GM23338 (cell line): ENCODE measurements at regions not wholly inside any gene's neighbourhood (a gene's known extent, or its start where the extent isn't known, plus 50 kb on each side); places are given as distances from the start of the nearest gene placed in this dataset.

Experiments
- ATAC-seq: fragments of 200-7000 bp; cut with Tn5 transposase; 3 replicates; pipeline ENCODE4 v1.9.1; 2020
- DNase-seq: peaks from one replicate; pipeline ENCODE4 v3.0.0-alpha.2; 2015; ENCODE audit warnings: low spot score
- H2AFZ ChIP-seq: fragments of 200-600 bp; sonication (generic); 2 replicates; pipeline ENCODE4 v1.8.0; 2016; ENCODE audit warnings: antibody characterized with exemption, mild to moderate bottlenecking, moderate library complexity
- H3F3A ChIP-seq: fragments of 200-600 bp; sonication (generic); replicated peaks from 2 replicates; pipeline ENCODE4 v1.8.0; 2017; ENCODE audit warnings: antibody characterized with exemption, mixed run types, low read depth
- H3K27ac ChIP-seq: fragments of 200-600 bp; sonication (generic); 2 replicates; pipeline ENCODE4 v1.6.1; 2016; ENCODE audit warnings: low read depth
- H3K27me3 ChIP-seq: fragments of 200-600 bp; sonication (generic); 2 replicates; pipeline ENCODE4 v1.8.0; 2016; ENCODE audit warnings: mild to moderate bottlenecking, mixed run types, moderate library complexity; ENCODE audit not compliant: insufficient read depth
- H3K36me3 ChIP-seq: fragments of 200-600 bp; sonication (generic); 2 replicates; pipeline ENCODE4 v1.8.0; 2016; ENCODE audit warnings: mild to moderate bottlenecking; ENCODE audit not compliant: insufficient read depth
- H3K4me1 ChIP-seq: fragments of 200-600 bp; sonication (generic); 2 replicates; pipeline ENCODE4 v1.8.0; 2016; ENCODE audit warnings: mild to moderate bottlenecking, moderate library complexity; ENCODE audit not compliant: insufficient read depth
- H3K4me2 ChIP-seq: fragments of 200-600 bp; sonication (generic); 2 replicates; pipeline ENCODE4 v1.7.1; 2017; ENCODE audit warnings: mixed run types
- H3K4me3 ChIP-seq: fragments of 200-600 bp; sonication (generic); 2 replicates; pipeline ENCODE4 v1.6.1; 2016; ENCODE audit warnings: mixed run types
- H3K79me2 ChIP-seq: fragments of 200-600 bp; sonication (generic); replicated peaks from 2 replicates; pipeline ENCODE4 v1.8.0; 2017; ENCODE audit warnings: mild to moderate bottlenecking; ENCODE audit not compliant: insufficient read depth
- H3K9me2 ChIP-seq: fragments of 200-600 bp; sonication (generic); 2 replicates; pipeline ENCODE4 v1.8.0; 2017; ENCODE audit not compliant: insufficient read depth
- H4K20me1 ChIP-seq: fragments of 200-600 bp; sonication (generic); replicated peaks from 2 replicates; pipeline ENCODE4 v1.8.0; 2017; ENCODE audit warnings: mild to moderate bottlenecking; ENCODE audit not compliant: insufficient read depth
- H3K27ac Mint-ChIP-seq: 2 replicates; pipeline ENCODE4 v1.8.0; 2020; ENCODE audit warnings: inconsistent platforms, mild to moderate bottlenecking, moderate library complexity, mixed read lengths
- H3K27me3 Mint-ChIP-seq: 3 replicates; pipeline ENCODE4 v1.8.0; 2022; ENCODE audit warnings: low read depth, mild to moderate bottlenecking, moderate library complexity, mixed read lengths, inconsistent platforms; ENCODE audit not compliant: insufficient read depth, poor library complexity
- H3K36me3 Mint-ChIP-seq: 3 replicates; pipeline ENCODE4 v1.8.0; 2021; ENCODE audit warnings: low read depth, mild to moderate bottlenecking, inconsistent platforms, moderate library complexity, mixed read lengths
- H3K4me1 Mint-ChIP-seq: 3 replicates; pipeline ENCODE4 v1.8.0; 2020; ENCODE audit warnings: mild to moderate bottlenecking, inconsistent platforms, mixed read lengths
- H3K4me3 Mint-ChIP-seq: 3 replicates; pipeline ENCODE4 v1.8.0; 2021; ENCODE audit warnings: moderate library complexity, mild to moderate bottlenecking, inconsistent platforms, mixed read lengths
- H3K9me3 Mint-ChIP-seq: 3 replicates; pipeline ENCODE4 v1.8.0; 2020; ENCODE audit warnings: moderate library complexity, mild to moderate bottlenecking, inconsistent platforms, mixed read lengths
- EZH2phosphoT487 ChIP-seq: fragments of 200-600 bp; sonication (generic); IDR thresholded peaks from one replicate; pipeline ENCODE4 v1.8.1; 2018; ENCODE audit warnings: antibody characterized with exemption; ENCODE audit not compliant: unreplicated experiment
- JUNB ChIP-seq: IDR thresholded peaks from one replicate; pipeline ENCODE4 v1.6.1; 2016; ENCODE audit warnings: antibody characterized with exemption; ENCODE audit not compliant: unreplicated experiment
- NANOG ChIP-seq: IDR thresholded peaks from 2 replicates; pipeline ENCODE4 v1.6.1; 2016; ENCODE audit warnings: antibody characterized with exemption, borderline replicate concordance
- POLR2AphosphoS5 ChIP-seq: IDR thresholded peaks from 2 replicates; pipeline ENCODE4 v1.6.1; 2016; ENCODE audit warnings: antibody characterized with exemption, low read depth
- STAT1 ChIP-seq: IDR thresholded peaks from one replicate; pipeline ENCODE4 v1.6.1; 2016; ENCODE audit warnings: antibody characterized with exemption; ENCODE audit not compliant: unreplicated experiment
- ZNF331 ChIP-seq: fragments of 250-450 bp; sonication (Bioruptor Pico); IDR thresholded peaks from 2 replicates; pipeline ENCODE4 v1.5.0; 2020; ENCODE audit warnings: low read depth, mild to moderate bottlenecking, moderate library complexity
- ZNF462 ChIP-seq: fragments of 250-450 bp; sonication (Bioruptor Pico); IDR thresholded peaks from 2 replicates; pipeline ENCODE4 v1.5.0; 2020; ENCODE audit warnings: mild to moderate bottlenecking, moderate library complexity

DNA sequence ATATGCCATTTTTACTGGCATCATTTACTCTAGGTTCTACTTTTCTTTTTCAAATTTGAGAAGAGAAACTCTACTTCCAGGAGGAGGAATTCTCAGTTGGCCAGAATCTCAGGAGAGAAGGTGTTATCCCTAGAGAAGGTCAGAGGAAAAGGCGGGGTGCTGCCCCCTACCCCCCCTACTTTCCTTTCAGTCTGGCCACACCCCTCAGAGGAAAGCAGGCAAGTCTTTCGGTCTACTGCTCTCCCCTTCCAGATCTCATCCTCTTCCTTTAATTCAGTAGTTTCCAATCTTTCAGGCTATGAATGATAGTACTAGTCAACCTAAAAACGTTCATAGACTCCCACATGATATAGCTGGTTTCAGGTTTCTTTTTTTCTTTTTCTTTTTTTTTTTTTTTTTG is 366.5 kb upstream of the TBL1XR1 start:
- Histone ChIP-seq H3K36me3 (no peaks in the 10 kb centered on the region), H3K27me3 (no peaks in the 10 kb centered on the region), H3K27ac (no peak overlapping the region), H3K4me3 (no peak overlapping the region), H2AFZ (peak overlapping the region; percentile 43; the same call in 1 of the 2 replicates), H3F3A (no peaks in the 10 kb centered on the region), H3K4me1 (0 out of 2 replicates have a peak, but pooled peaks cover 8% of the 10 kb centered on the region), H3K79me2 (no peaks in the 10 kb centered on the region), H3K4me2 (no peak overlapping the region), H3K9me2 (peaks cover 6% of the 10 kb centered on the region), H4K20me1 (no peaks in the 10 kb centered on the region)
- peak; percentile 18 for DNase-seq
- peak; percentile 57; the same call in 2 of the 3 replicates for ATAC-seq
- no peak for TF ChIP-seq JUNB
- TF ChIP-seq ZNF331 (CRISPR knock-in tag), result no peak
- TF ChIP-seq ZNF462 (CRISPR knock-in tag), result no peak
- no peaks in the 10 kb centered on the region for H3K36me3 Mint-ChIP-seq
- no peak overlapping the region for H3K27ac Mint-ChIP-seq
- H3K4me1 Mint-ChIP-seq, result peaks cover 25% of the 10 kb centered on the region
- H3K27me3 Mint-ChIP-seq, result peaks cover 5% of the 10 kb centered on the region
- H3K9me3 Mint-ChIP-seq, result no peaks in the 10 kb centered on the region
- no peak overlapping the region for H3K4me3 Mint-ChIP-seq

- H3K4me2 ChIP-seq, result no peak overlapping the region
- DNase-seq (no peak), ATAC-seq (no peak)
- H4K20me1 ChIP-seq, result no peaks in the 10 kb centered on the region
- no peak overlapping the region for H3K27ac Mint-ChIP-seq
- H3K4me3 ChIP-seq, result no peak overlapping the region
- peaks cover 20% of the 10 kb centered on the region for H3K9me2 ChIP-seq
- H3F3A ChIP-seq, result no peaks in the 10 kb centered on the region
- no peak overlapping the region for H3K27ac ChIP-seq
- H3K4me3 Mint-ChIP-seq, result no peak overlapping the region
- H3K36me3 Mint-ChIP-seq, result peaks cover 10% of the 10 kb centered on the region
- H3K27me3 ChIP-seq, result no peaks in the 10 kb centered on the region
- no peaks in the 10 kb centered on the region; the same call in 2 of the 3 replicates for H3K9me3 Mint-ChIP-seq
- H3K4me1 ChIP-seq, result 0 out of 2 replicates have a peak, but pooled peaks cover 8% of the 10 kb centered on the region
- peaks cover 5% of the 10 kb centered on the region for H3K27me3 Mint-ChIP-seq
- peaks cover 31% of the 10 kb centered on the region for H3K4me1 Mint-ChIP-seq
- H3K79me2 ChIP-seq, result no peaks in the 10 kb centered on the region
- no peak for TF ChIP-seq POLR2AphosphoS5
- no peak for TF ChIP-seq NANOG
- no peak for TF ChIP-seq EZH2phosphoT487
- TF ChIP-seq JUNB, result no peak
- no peak for TF ChIP-seq STAT1
- peak overlapping the region; percentile 38; the same call in 1 of the 2 replicates for H2AFZ ChIP-seq
- no peaks in the 10 kb centered on the region for H3K36me3 ChIP-seq
Measured at GRCh38 chr3:177565981-177566380, 368.7 kb upstream of the TBL1XR1 start.
